Right atrium auricular region (tissue), 2 donors: ENCODE measurements at regions not wholly inside any gene's neighbourhood (a gene's known extent, or its start where the extent isn't known, plus 50 kb on each side); places are given as distances from the start of the nearest gene placed in this dataset.

Experiments
- DNase-seq: peaks from one replicate; pipeline ENCODE4 v3.0.0-alpha.2; 2019; ENCODE audit warnings: low spot score
- H3K27ac ChIP-seq, 2 donors: fragments of 200-600 bp; sonication (generic); 1 replicate in 1 of 2; 2 replicates in 1 of 2; pipeline ENCODE4 v1.5.1; 2016 to 2019
- H3K27me3 ChIP-seq, 2 donors: fragments of 200-600 bp; sonication (generic); one replicate each; pipeline versions ENCODE4 v1.5.1 to v1.6.0; 2017 to 2019
- H3K36me3 ChIP-seq: fragments of 200-600 bp; sonication (generic); one replicate; pipeline ENCODE4 v1.5.1; 2016
- H3K4me1 ChIP-seq, 2 donors: fragments of 200-600 bp; sonication (generic); one replicate each; pipeline versions ENCODE4 v1.5.1 to v1.6.0; 2017 to 2019
- H3K4me3 ChIP-seq, 2 donors: fragments of 200-600 bp; sonication (generic); 1 replicate in 1 of 2; 2 replicates in 1 of 2; pipeline ENCODE4 v1.5.1; 2017 to 2019; ENCODE audit warnings: mild to moderate bottlenecking in 1 of 2, moderate library complexity in 1 of 2
- H3K9me3 ChIP-seq, 2 donors: fragments of 200-600 bp; sonication (generic); one replicate each; pipeline ENCODE4 v1.5.1; 2019
- TF ChIP-seq, protein P1 (sequence below), 2 donors: fragments of 200-600 bp; sonication (generic); IDR thresholded peaks; one replicate each; pipeline ENCODE4 v1.5.1; 2019; ENCODE audit warnings: antibody characterized with exemption in 2 of 2

DNA sequence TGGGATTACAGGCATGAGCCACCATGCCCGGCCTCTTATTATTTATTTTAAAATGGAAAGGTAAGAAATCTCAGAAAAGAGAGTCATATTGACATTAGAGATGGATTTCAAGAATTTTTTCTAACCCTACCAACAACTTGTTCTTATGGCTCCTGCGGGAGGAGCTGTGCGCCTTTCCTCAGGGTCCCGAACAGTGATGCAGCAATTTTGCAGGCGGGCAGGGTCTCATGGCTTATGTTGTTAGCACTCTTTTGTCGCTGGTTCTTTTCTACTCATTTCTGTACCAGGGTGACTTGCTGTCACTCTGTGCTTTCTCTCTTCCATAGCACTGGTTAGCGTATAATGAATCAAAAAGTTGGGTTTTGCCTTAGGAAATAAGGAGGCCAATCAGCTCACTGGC, 148.8 kb upstream of the DLGAP1 start:
- Histone ChIP-seq H3K4me3 (no peak overlapping the region), H3K27ac (no peak overlapping the region), H3K9me3 (no peaks in the 10 kb centered on the region), H3K4me1 (no peaks in the 10 kb centered on the region), H3K27me3 (no peaks in the 10 kb centered on the region), H3K36me3 (no peaks in the 10 kb centered on the region)
- no peak for DNase-seq
- TF ChIP-seq, protein P1, sequence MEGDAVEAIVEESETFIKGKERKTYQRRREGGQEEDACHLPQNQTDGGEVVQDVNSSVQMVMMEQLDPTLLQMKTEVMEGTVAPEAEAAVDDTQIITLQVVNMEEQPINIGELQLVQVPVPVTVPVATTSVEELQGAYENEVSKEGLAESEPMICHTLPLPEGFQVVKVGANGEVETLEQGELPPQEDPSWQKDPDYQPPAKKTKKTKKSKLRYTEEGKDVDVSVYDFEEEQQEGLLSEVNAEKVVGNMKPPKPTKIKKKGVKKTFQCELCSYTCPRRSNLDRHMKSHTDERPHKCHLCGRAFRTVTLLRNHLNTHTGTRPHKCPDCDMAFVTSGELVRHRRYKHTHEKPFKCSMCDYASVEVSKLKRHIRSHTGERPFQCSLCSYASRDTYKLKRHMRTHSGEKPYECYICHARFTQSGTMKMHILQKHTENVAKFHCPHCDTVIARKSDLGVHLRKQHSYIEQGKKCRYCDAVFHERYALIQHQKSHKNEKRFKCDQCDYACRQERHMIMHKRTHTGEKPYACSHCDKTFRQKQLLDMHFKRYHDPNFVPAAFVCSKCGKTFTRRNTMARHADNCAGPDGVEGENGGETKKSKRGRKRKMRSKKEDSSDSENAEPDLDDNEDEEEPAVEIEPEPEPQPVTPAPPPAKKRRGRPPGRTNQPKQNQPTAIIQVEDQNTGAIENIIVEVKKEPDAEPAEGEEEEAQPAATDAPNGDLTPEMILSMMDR (IDR thresholded peaks at IDR 0.05), result no peak

DNA sequence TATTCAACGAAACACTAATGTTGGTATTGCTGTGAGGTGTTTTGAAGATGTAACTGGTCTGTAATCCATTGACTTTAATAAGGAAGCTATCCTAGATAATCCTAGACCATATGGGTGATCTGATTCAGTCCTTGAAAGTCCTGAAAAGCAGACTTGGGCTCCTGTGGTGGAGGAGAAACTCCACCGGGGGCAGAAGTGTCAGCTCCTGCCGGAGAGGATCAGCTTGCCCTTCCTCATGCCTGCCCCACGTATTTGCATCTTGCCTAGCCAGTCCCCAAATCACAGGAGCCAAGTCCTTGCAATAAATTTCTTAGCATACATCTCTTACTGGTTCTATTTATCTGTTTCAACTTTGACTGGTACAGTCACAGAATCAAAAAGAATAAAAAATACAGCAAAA, 144.2 kb upstream of the DLGAP1 start:
- no peak for DNase-seq
- no peaks in the 10 kb centered on the region for H3K36me3 ChIP-seq
- H3K9me3 ChIP-seq, result no peaks in the 10 kb centered on the region
- TF ChIP-seq, protein P1 (IDR thresholded peaks at IDR 0.05), result no peak
- no peaks in the 10 kb centered on the region for H3K27me3 ChIP-seq
- no peaks in the 10 kb centered on the region for H3K4me1 ChIP-seq
- H3K4me3 ChIP-seq, result no peak overlapping the region
- no peak overlapping the region for H3K27ac ChIP-seq

DNA sequence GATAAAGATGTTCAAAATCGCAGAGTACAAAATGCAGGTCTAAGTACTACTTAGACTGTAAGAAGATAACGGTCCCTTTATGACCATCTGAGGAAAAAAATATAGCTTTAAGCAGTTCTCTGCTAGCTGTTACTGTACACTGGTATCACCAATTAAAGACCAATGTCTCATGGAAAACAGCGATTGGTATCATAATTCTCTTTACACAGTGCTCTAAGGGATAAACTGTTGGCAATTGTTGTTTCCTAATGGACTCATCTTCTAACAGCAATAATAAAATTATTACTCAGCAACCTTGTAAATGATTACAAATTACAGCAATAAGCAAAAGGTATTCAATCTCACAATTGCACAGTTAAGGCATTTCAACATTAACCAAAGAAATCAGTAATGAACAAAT, 142.2 kb upstream of the DLGAP1 start:
- no peak for DNase-seq
- Histone ChIP-seq H3K27me3 (no peaks in the 10 kb centered on the region), H3K4me3 (no peak overlapping the region), H3K27ac (no peak overlapping the region), H3K9me3 (no peaks in the 10 kb centered on the region), H3K4me1 (no peaks in the 10 kb centered on the region), H3K36me3 (no peaks in the 10 kb centered on the region)
- TF ChIP-seq, protein P1 (IDR thresholded peaks at IDR 0.05), result no peak

DNA sequence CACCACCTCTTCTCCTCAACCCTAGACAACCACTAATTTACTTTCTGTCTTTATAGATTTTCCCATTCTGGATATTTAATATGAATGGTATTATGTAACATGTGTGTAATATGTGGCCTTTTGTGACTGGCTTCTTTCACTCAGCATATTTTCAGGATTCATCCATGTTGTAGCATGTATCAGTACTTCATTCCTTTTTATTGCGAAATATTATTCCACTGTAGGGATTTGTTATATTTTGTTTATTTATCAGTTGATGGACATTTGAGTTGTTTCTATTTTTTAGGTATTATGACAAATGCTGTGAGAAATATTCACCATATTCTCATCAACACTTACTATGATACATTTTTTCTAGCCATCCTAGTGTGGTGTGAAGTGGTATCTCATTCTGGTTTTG, 138.8 kb upstream of the DLGAP1 start:
- H3K4me1 ChIP-seq, result no peaks in the 10 kb centered on the region
- DNase-seq, result no peak
- TF ChIP-seq, protein P1 (IDR thresholded peaks at IDR 0.05), result no peak

DNA sequence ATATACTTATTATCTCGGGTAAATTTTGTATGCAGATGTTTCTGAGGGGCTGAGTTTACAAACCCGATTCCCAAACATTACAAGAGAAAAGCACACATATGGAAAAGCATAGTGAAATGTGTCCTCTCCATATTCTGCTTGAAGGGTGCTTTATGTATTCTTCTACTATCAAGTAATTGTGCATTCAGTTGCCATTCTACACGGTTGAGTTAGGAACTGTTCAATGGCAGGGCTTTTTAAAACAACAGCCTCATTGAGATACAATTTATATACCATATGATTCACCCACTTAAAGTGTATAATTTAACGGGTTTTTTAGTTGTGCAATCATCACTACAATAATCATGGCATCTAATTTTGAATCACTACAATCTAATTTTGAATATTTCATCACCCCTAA, 138.4 kb upstream of the DLGAP1 start:
- H3K27me3 ChIP-seq, result no peaks in the 10 kb centered on the region
- DNase-seq, result no peak
- TF ChIP-seq, protein P1 (IDR thresholded peaks at IDR 0.05), result no peak
- no peaks in the 10 kb centered on the region for H3K9me3 ChIP-seq
- H3K4me3 ChIP-seq, result no peak overlapping the region
- no peaks in the 10 kb centered on the region for H3K36me3 ChIP-seq
- H3K27ac ChIP-seq, result no peak overlapping the region
- no peaks in the 10 kb centered on the region for H3K4me1 ChIP-seq

More for the DNA sequence above, 138.8 kb upstream of the DLGAP1 start:
- Histone ChIP-seq H3K4me3 (no peak overlapping the region), H3K27ac (no peak overlapping the region), H3K36me3 (no peaks in the 10 kb centered on the region), H3K27me3 (no peaks in the 10 kb centered on the region), H3K9me3 (no peaks in the 10 kb centered on the region)

DNA sequence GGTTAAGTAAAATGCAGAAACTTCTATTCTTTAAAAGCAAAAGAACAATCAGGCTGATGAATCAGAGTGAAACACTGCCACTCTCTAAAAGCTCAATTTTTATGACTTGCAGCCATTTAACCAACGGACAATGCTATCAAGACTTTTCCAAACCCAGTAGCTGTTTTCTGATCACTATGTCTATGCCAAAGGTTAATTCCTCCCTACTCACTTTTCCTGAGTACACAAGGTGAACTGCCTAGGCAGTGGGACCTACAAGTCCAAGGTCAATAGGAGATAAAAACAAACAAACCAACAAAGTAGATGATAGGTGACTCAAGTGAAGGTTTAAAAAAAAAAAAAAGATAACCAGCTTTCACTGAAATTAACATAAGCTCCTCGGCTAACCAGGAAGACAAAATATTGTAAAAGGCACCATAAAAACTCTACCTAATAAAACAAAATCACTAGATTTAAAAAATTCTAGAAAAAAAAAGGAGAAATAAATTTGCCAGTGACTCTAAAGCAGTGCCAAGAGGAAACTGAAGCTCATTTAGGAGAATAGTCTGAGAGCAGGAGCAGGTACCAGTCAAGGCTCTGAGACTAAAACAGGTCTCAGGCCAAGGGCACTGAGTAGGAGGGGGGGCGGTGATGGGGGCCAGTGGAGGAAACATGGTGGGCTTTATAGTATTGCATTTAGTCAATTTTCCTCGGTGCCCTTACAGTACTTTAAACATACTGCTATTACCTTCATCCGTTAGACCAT, 134.1 kb upstream of the DLGAP1 start:
- Histone ChIP-seq H3K27ac (no peak overlapping the region), H3K27me3 (no peaks in the 10 kb centered on the region), H3K9me3 (no peaks in the 10 kb centered on the region), H3K4me3 (no peak overlapping the region), H3K4me1 (no peaks in the 10 kb centered on the region), H3K36me3 (no peaks in the 10 kb centered on the region)
- DNase-seq, result no peak
- TF ChIP-seq, protein P1 (IDR thresholded peaks at IDR 0.05), result no peak
